Naive thymus-derived CD8-positive, alpha-beta T cell (primary cell): ENCODE measurements at regions not wholly inside any gene's neighbourhood (a gene's known extent, or its start where the extent isn't known, plus 50 kb on each side); places are given as distances from the start of the nearest gene placed in this dataset.

Source experiments
- ATAC-seq, 2 donors: fragments of 150-1000 bp; cut with Tn5 transposase in 1 of 2; sonication (Bioruptor Pico), chemical (Tn5 transposase) in 1 of 2; 1 replicate in 1 of 2; 2 replicates in 1 of 2; pipeline ENCODE4 v1.10.0; 2021; ENCODE audit warnings: mild to moderate bottlenecking in 2 of 2, moderate library complexity in 2 of 2
- POLR2A ChIA-PET: fragments of 350-600 bp; sonication (Branson Sonifier 250); formaldehyde crosslinking; loops from one replicate; lab custom pipeline; 2021; ENCODE audit warnings: antibody characterized with exemption; lab: Charles Lee
- DNase-seq, 10 donors: peaks; one replicate each; pipeline versions ENCODE4 v3.0.0 to v3.0.0-alpha.2; 2020 to 2022
- H3K27ac Mint-ChIP-seq, 10 donors: one replicate each; pipeline ENCODE4 v1.8.0; 2020 to 2022; ENCODE audit warnings: mild to moderate bottlenecking in 10 of 10, mixed read lengths in 10 of 10, moderate library complexity in 4 of 10, inconsistent platforms in 1 of 10
- H3K27me3 Mint-ChIP-seq, 5 donors: one replicate each; pipeline ENCODE4 v1.8.0; 2021 to 2022; ENCODE audit warnings: mixed read lengths in 5 of 5
- H3K36me3 Mint-ChIP-seq, 3 donors: one replicate each; pipeline ENCODE4 v1.8.0; 2020 to 2022; ENCODE audit warnings: mixed read lengths in 3 of 3, mild to moderate bottlenecking in 2 of 3, inconsistent platforms in 1 of 3
- H3K4me1 Mint-ChIP-seq, 4 donors: one replicate each; pipeline ENCODE4 v1.8.0; 2021 to 2022; ENCODE audit warnings: mixed read lengths in 4 of 4
- H3K4me3 Mint-ChIP-seq, 10 donors: one replicate each; pipeline ENCODE4 v1.8.0; 2020 to 2022; ENCODE audit warnings: mild to moderate bottlenecking in 10 of 10, mixed read lengths in 10 of 10, moderate library complexity in 6 of 10, inconsistent platforms in 1 of 10
- H3K9me3 Mint-ChIP-seq, 9 donors: one replicate each; pipeline ENCODE4 v1.8.0; 2020 to 2022; ENCODE audit warnings: mixed read lengths in 9 of 9, mild to moderate bottlenecking in 3 of 9, inconsistent platforms in 1 of 9, moderate library complexity in 1 of 9

DNA sequence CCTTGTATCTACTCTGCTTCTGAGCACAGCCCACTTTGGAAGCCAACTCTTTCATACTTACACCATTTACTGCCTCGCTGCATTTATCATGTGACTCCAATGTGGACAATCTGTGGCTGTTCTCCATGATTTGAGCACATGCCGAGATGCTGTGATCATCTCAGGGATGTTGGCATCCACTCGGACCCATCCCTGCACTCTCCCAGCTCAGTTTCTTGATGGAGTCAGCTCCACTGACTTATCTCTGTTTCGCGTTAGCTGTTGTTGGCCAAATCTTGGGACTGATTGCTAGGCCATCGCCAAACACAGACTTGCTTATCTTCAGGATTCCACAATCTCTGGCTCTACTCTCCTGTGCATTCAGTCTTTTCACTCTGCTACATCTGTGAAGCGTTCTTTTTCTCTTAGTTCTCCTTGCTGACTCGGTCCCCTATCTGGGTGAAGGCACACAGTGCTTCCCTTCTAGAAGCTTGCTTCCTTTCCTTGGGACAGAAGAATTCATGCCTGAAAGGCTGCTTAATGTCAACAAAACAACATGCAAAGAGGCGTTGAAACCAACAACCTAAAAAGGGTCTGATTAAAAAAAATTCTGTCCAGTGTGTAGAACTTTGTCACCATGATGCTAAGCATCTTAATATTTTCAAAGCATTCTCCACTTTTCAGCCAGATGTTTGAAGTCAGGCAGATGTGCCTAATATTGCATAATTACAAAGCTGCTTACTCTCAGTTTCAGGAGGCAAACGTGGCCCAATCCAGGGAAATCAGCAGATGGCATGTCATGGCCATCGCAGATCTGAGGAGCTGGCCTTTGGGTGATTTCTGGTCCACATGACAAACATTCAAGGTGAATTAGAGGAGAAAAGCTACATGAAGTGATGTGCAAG lies 120.7 kb downstream of the NGF start:
- no peak overlapping the region for H3K4me3 Mint-ChIP-seq

DNA sequence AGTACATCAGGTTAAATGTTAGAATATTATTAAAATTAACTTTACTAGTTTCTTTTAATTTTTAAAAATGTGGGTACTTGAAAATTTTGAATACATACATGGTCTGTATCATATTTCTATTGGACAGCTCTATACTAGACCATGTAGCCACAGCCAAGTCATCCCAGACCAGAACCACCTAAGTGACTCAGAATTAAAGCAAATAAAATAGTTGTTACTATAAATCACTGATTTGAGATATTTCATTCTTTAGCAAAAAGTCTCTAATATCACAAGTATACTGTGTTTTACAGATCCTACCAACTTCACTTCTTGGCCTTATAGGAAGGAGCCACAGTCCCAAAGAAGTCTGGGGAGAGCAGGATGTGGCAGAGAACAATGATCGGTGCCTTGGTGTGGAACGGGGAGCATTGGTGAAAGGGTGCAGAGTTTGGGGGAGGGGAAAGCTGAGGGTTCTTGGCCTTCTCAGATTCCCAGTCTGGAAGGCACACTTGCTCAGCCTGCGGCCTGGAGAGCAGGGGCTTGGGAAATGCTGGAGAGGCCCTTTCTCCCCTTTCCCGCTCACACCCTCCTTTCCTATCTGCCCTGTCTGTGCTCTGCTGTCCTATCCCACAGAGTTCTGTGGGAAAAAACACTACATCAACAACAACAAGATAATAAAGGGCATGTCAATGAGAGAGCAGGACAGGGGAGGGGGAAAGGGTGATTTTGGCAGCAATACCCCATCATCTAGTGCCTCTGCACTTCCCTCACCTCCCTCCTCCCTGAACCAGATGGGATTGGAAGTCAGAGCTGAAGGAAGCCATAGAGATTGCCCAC lies 122.1 kb downstream of the NGF start:
- DNase-seq: no peak
- H3K36me3 Mint-ChIP-seq: no peaks in the 10 kb centered on the region
- H3K27ac Mint-ChIP-seq: no peak overlapping the region
- no peak for ATAC-seq
- no peak overlapping the region for H3K4me3 Mint-ChIP-seq
- peaks cover 7 to 44% (median 18%) of the 10 kb centered on the region in 5 donors for H3K27me3 Mint-ChIP-seq
- no peaks in the 10 kb centered on the region for H3K9me3 Mint-ChIP-seq
- H3K4me1 Mint-ChIP-seq: no peaks in the 10 kb centered on the region
- POLR2A ChIA-PET: no interaction called here

More for the DNA sequence above, 120.7 kb downstream of the NGF start:
- H3K9me3 Mint-ChIP-seq: no peaks in the 10 kb centered on the region
- DNase-seq: no peak
- H3K4me1 Mint-ChIP-seq: no peaks in the 10 kb centered on the region
- H3K27ac Mint-ChIP-seq: no peak overlapping the region
- POLR2A ChIA-PET: no interaction called here
- H3K27me3 Mint-ChIP-seq: peaks cover 7 to 44% (median 18%) of the 10 kb centered on the region in 5 donors
- ATAC-seq: no peak
- H3K36me3 Mint-ChIP-seq: no peaks in the 10 kb centered on the region

DNA sequence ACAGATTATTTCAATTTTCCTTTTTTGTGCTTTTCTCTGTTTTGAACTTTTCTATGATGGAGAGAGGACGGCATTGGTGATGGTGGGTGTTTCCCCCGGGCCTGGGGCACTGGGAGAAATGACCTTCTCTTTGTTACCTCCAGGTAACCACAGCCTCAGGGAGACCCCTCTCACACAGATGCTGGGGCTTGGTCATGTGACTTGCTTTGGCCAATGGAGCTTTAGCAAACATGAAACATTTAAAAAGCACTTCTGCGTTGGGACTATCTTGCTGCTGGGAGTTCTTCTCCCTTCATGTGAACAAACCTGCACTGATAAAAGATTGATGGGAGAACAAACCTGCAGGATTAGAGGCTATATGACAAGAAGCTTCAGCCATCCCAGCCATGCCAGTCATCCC lies 122.9 kb downstream of the NGF start:
- Mint-ChIP-seq H3K27me3 (peaks cover 7 to 44% (median 12%) of the 10 kb centered on the region in 5 donors), H3K36me3 (no peaks in the 10 kb centered on the region), H3K4me3 (no peak overlapping the region), H3K9me3 (no peaks in the 10 kb centered on the region), H3K4me1 (no peaks in the 10 kb centered on the region), H3K27ac (no peak overlapping the region)
- no peak for ATAC-seq
- no peak for DNase-seq
- POLR2A ChIA-PET: no interaction called here

DNA sequence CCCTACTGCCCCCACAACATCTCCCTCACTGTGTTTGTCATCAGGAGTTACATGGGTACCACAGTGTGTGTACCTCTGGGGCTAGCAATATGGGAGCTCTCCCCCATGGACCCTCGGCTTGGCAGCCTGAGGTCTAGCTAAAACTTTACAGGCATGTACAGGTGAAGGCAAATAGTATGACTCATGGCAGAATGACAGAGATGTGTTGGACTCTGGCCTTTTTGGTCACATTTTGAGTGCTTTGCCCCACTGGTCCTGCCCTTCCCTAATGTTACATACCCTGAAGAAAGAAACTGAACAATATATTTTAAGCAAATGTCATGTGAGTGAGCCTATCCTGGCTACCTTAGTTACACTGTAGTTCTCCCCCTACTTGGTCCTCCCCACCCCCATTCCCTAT lies 124.0 kb downstream of the NGF start:
- POLR2A ChIA-PET: no interaction called here
- no peak overlapping the region for H3K4me3 Mint-ChIP-seq
- H3K27ac Mint-ChIP-seq: no peak overlapping the region
- no peaks in the 10 kb centered on the region for H3K36me3 Mint-ChIP-seq
- ATAC-seq (no peak), DNase-seq (no peak)
- peaks cover 3 to 37% (median 10%) of the 10 kb centered on the region in 5 donors for H3K27me3 Mint-ChIP-seq
- H3K9me3 Mint-ChIP-seq: no peaks in the 10 kb centered on the region
- no peaks in the 10 kb centered on the region for H3K4me1 Mint-ChIP-seq

DNA sequence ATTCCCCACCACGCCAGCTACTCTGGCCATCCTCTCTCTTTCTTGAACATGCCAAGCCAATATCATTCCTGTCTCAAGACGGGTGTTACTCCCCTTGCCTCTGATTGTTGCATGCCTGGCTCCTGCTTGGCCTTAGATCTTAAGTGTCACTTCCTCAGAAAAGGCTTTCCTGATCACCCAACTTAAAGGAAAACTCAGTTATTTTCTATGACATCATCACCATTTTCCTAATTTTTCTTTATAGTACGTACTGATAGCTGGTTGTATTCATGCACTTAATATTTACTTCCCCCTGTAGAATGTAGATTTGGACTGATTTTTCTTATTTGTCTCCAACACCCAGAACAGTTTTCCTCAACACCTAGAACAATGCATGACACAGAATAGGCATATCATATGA lies 123.8 kb upstream of the TSPAN2 start:
- Mint-ChIP-seq H3K36me3 (no peaks in the 10 kb centered on the region), H3K27me3 (peaks cover 2 to 27% (median 9%) of the 10 kb centered on the region in 5 donors), H3K27ac (no peak overlapping the region), H3K9me3 (no peaks in the 10 kb centered on the region), H3K4me3 (no peak overlapping the region), H3K4me1 (no peaks in the 10 kb centered on the region)
- ATAC-seq: no peak
- no peak for DNase-seq
- POLR2A ChIA-PET: no interaction called here

DNA sequence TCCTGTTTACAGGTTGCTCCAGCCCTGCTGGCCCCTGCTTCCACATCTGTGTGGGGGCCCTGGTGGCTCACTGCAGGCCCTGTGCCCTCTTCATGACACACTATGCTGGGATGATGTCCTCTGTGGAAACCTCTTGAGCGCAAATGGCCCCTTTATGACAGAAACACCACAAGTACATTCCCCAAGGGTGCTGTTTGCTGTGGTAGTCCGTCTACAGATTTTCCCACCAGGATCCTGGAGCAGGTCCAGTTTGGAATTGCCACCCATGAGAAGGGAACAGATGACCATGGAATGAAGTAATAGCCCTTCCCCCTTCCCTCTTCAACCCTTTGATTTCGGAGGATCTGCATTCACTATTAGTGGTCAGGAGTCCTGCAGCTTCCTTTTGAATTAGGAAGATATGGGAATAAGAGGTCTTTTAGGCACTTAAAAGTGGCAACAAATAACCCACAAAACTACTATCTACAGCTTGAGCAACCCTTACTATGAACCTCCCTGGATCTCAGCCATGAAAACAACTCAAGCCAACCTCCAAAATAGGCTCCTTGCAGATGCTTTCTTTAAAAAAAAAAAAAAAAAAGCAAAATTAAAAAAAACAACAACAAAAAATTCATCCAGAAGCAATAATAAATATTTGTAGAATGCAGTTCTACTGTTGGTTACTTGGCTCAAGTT lies 121.9 kb upstream of the TSPAN2 start:
- Mint-ChIP-seq H3K36me3 (no peaks in the 10 kb centered on the region), H3K27ac (no peak overlapping the region), H3K4me3 (no peak overlapping the region), H3K4me1 (no peaks in the 10 kb centered on the region), H3K9me3 (no peaks in the 10 kb centered on the region), H3K27me3 (peaks cover 0 to 8% (median 4%) of the 10 kb centered on the region in 5 donors)
- POLR2A ChIA-PET: no interaction called here
- no peak for DNase-seq
- ATAC-seq: no peak

DNA sequence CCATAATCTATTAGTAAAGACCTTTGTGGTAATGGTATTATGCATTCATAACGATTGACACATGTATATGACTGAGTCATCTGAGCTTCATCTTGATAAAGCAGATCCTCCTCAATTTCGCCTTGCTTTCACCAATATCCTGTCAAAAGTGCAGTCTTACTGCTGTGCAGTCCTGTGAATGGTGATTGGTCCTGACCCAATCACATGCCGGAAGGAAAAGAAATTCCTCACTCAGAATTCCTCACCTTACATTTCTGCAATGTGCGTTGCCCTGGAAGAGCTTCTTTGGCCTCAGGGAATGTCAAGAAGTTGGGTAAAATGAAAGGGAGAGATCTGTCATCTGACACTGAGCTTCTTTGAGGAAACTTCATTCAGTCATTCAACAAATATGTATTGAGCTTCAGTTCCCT lies 121.0 kb upstream of the TSPAN2 start:
- Mint-ChIP-seq H3K27ac (no peak overlapping the region), H3K27me3 (peaks cover 0 to 6% (median 1%) of the 10 kb centered on the region in 5 donors), H3K9me3 (peaks cover 0 to 3% (median 0%) of the 10 kb centered on the region in 9 donors), H3K4me3 (no peak overlapping the region), H3K4me1 (no peaks in the 10 kb centered on the region), H3K36me3 (no peaks in the 10 kb centered on the region)
- ATAC-seq (no peak), DNase-seq (no peak)
- POLR2A ChIA-PET: no interaction called here

DNA sequence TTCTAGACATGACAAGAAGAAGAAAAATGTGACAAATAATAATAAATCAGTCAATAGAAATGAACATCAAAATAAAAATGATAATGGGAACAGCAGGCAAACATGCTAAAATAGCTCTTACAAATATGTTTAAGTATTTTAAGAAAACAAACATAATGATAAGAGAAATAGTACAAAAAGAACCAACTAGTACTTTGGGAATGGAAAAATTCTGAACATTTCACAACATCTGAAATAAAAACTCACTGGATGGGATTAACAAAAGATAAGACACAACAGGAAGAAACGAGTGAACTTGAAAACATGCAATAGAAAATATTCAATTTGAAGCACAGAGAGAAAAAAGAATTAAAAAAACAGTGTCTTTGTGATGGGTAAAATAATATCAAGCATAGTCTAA lies 115.2 kb upstream of the TSPAN2 start:
- Mint-ChIP-seq H3K9me3 (peaks cover 0 to 24% (median 11%) of the 10 kb centered on the region in 9 donors), H3K4me3 (no peak overlapping the region), H3K27me3 (peaks cover under 1 to 4% (median 3%) of the 10 kb centered on the region in 5 donors), H3K4me1 (no peaks in the 10 kb centered on the region), H3K36me3 (peaks cover 0 to 4% (median 0%) of the 10 kb centered on the region in 3 donors), H3K27ac (no peak overlapping the region)
- ATAC-seq (no peak), DNase-seq (no peak)
- POLR2A ChIA-PET: no interaction called here

DNA sequence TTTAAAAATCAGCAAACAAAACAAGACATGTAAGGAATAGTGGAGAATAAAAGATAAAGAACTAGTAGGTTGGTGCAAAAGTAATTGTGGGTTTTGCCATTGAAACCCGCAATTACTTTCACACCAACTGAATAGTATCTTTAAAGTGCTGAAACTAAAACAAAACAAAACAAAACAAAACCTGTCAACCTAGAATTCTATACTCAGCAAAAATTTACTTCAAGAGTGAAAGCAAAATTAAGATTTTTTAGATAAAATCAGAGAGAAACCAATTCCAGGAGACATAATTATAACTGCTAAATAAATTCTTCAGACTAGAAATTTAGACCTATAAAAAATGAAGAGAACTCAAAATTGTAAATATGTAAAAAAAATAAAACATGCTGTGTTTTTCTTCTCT lies 114.0 kb upstream of the TSPAN2 start:
- ATAC-seq: no peak
- H3K36me3 Mint-ChIP-seq: peaks cover 0 to 4% (median 0%) of the 10 kb centered on the region in 3 donors
- DNase-seq: no peak
- H3K4me1 Mint-ChIP-seq: no peaks in the 10 kb centered on the region
- peaks cover 3 to 12% (median 8%) of the 10 kb centered on the region in 5 donors for H3K27me3 Mint-ChIP-seq
- POLR2A ChIA-PET: no interaction called here
- H3K9me3 Mint-ChIP-seq: peaks cover 0 to 24% (median 11%) of the 10 kb centered on the region in 9 donors
- no peak overlapping the region for H3K4me3 Mint-ChIP-seq
- no peak overlapping the region for H3K27ac Mint-ChIP-seq

DNA sequence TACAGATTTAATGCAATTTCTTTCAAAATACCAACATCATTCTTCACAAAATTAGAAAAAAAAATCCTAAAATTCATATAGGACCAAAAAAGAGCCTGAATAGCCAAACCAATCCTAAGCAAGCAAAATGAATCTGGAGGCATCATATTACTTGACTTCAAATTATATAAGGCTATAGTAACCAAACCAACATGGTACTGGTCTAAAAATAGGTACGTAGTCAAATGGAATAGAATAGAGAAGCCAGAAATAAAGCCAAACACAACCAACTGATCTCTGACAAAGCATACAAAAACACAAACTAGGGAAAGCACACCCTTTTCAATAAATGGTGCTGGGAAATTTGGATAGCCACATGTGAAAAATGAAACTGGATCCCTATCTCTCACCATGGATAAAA lies 112.3 kb upstream of the TSPAN2 start:
- no peak overlapping the region for H3K4me3 Mint-ChIP-seq

DNA sequence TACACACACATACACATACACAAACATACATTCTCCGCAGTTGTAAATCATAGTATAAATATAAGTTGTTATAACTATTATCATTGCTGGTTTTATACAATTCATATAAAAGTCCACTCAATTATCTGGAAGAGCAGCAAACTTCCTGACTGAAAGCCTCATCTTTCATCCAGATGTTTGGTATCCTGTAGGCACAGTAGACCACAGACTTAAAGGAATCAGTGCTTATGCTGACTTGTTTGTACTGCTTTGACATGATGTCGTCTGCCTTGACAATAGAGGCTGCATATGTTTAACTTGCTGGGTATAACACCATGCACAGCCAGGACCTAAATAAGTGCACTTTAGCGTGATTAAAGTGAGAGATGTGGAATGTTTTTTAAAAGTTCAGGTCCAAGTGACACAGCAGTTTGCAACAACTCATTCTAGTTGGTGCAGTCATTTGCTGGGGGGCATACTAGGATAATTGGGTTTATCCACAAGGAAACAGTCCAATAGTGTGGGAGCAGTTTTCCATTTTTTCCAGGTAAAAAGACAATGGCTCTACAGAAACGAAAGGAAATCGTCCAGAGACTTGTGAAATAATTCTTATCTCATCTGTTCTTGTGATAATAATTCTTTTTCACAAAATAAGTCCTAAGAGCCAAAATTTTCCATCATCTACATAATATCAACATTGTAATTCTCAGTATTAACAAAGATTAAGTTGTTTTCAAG lies 110.3 kb upstream of the TSPAN2 start:
- peaks cover 7 to 34% (median 15%) of the 10 kb centered on the region in 5 donors for H3K27me3 Mint-ChIP-seq
- POLR2A ChIA-PET: no interaction called here
- H3K36me3 Mint-ChIP-seq: peaks cover 0 to 4% (median 0%) of the 10 kb centered on the region in 3 donors
- no peak overlapping the region for H3K27ac Mint-ChIP-seq
- ATAC-seq (no peak), DNase-seq (no peak)
- H3K4me3 Mint-ChIP-seq: no peak overlapping the region
- H3K9me3 Mint-ChIP-seq: peaks cover 0 to 20% (median 11%) of the 10 kb centered on the region in 9 donors
- H3K4me1 Mint-ChIP-seq: no peaks in the 10 kb centered on the region

More for the DNA sequence above, 112.3 kb upstream of the TSPAN2 start:
- Mint-ChIP-seq H3K27me3 (peaks cover 7 to 26% (median 15%) of the 10 kb centered on the region in 5 donors), H3K36me3 (peaks cover 0 to 4% (median 0%) of the 10 kb centered on the region in 3 donors), H3K27ac (no peak overlapping the region), H3K4me1 (no peaks in the 10 kb centered on the region), H3K9me3 (peaks cover 0 to 24% (median 11%) of the 10 kb centered on the region in 9 donors)
- no peak for ATAC-seq
- DNase-seq: no peak
- POLR2A ChIA-PET: no interaction called here

DNA sequence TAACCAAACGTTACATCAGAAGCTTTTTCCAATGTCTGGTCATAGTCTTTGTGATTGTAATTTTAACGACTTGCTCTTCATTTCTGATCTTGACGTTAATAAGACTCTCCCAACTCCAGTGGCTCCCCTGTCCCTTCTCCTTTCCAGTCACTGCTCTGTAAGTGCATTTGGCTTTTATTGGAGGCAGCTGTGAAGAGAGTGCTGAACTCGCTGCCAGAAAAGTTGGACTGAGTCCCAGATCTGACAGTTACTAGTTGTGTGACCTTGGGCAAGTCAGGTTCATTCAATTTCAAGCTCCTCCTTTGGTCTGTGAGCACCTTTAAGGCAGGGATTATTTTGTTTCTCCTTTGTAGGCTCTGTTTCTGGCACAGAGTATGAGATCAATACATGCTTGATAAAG lies 109.6 kb upstream of the TSPAN2 start:
- peaks cover 7 to 41% (median 19%) of the 10 kb centered on the region in 5 donors for H3K27me3 Mint-ChIP-seq
- no peak for ATAC-seq
- POLR2A ChIA-PET: no interaction called here
- no peak overlapping the region for H3K27ac Mint-ChIP-seq
- no peaks in the 10 kb centered on the region for H3K4me1 Mint-ChIP-seq
- peaks cover 0 to 16% (median 9%) of the 10 kb centered on the region in 9 donors for H3K9me3 Mint-ChIP-seq
- peaks cover 0 to 4% (median 0%) of the 10 kb centered on the region in 3 donors for H3K36me3 Mint-ChIP-seq
- DNase-seq: no peak
- no peak overlapping the region for H3K4me3 Mint-ChIP-seq
